ENCODE measurements at regions not wholly inside any gene's neighbourhood (a gene's known extent, or its start where the extent isn't known, plus 50 kb on each side); places are given as distances from the start of the nearest gene placed in this dataset.

- TF ChIP-seq CTCF (IDR thresholded peaks at IDR 0.05; ENCODE audit: poor library complexity) (no peak), EZH2phosphoT487 (IDR thresholded peaks at IDR 0.05; ENCODE audit: low read depth, severe bottlenecking, unreplicated experiment) (no peak)
Observed at GRCh38 chr14:26381405-26381804, 216.4 kb downstream of the NOVA1 start.

Data from hepatocyte (in vitro differentiated cells).